Thyroid gland (tissue), 4 donors: ENCODE measurements at regions not wholly inside any gene's neighbourhood (a gene's known extent, or its start where the extent isn't known, plus 50 kb on each side); places are given as distances from the start of the nearest gene placed in this dataset.
"Not testable (repeated sequence)": the region's sequence is repeated elsewhere in the genome, so short reads cannot be mapped to it uniquely, and the experiment has no call there.

Source experiments
- CTCF ChIP-seq, 6 experiments: fragments of 200-600 bp in 3 of 6; fragments of 450-650 bp in 3 of 6; sonication (generic) in 3 of 6; IDR thresholded peaks; one replicate each; pipeline ENCODE4 v1.5.1; 2016 to 2019; ENCODE audit warnings: antibody characterized with exemption in 6 of 6, mild to moderate bottlenecking in 2 of 6, inconsistent platforms in 1 of 6, moderate library complexity in 1 of 6
- POLR2A ChIP-seq, 2 donors: fragments of 450-650 bp; IDR thresholded peaks; one replicate each; pipeline ENCODE4 v1.6.1; 2017; ENCODE audit warnings: antibody characterized with exemption in 2 of 2, mild to moderate bottlenecking in 2 of 2, moderate library complexity in 1 of 2

- TF ChIP-seq CTCF, POLR2A (IDR thresholded peaks at IDR 0.05): not testable (repeated sequence)
Observed at GRCh38 chr15:30842798-30843472, 60.8 kb upstream of the FAN1 start.
